ENCODE measurements at regions not wholly inside any gene's neighbourhood (a gene's known extent, or its start where the extent isn't known, plus 50 kb on each side); places are given as distances from the start of the nearest gene placed in this dataset.

DNA sequence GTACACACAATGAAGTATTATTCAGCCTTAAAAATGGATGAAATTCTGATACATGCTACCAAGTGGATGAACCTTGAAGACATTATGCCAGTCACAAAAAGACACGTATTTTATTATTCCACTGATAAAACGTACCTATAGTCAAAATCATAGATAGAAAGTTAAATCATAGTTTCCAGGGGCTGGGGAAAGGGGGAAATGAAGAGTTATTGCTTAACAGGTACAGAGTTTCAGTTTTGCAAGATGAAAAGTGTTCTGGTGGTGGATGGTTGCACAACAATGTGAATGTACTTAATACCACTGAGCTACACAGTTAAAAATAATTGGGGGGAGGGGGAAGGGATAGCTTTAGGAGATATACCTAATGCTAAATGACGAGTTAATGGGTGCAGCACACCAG, 63.5 kb upstream of the FOXN2 start:
- Histone ChIP-seq H3K36me3 (ENCODE audit: insufficient read depth, low read depth, low read length) (no peaks in the 10 kb centered on the region), H3K27ac (ENCODE audit: low read length) (no peak overlapping the region), H3K27me3 (ENCODE audit: insufficient read depth, low read length) (no peaks in the 10 kb centered on the region), H3K4me3 (ENCODE audit: low read length) (no peak overlapping the region), H3K9me3 (ENCODE audit: insufficient read depth, low read depth, low read length) (no peaks in the 10 kb centered on the region), H3K4me1 (ENCODE audit: insufficient read depth, low read length) (peaks cover 5% of the 10 kb centered on the region), H3K9ac (ENCODE audit: low read depth, low read length) (no peak overlapping the region)

- H3K4me1 ChIP-seq (ENCODE audit: insufficient read depth, low read length): peaks cover 5% of the 10 kb centered on the region
- no peak overlapping the region for H3K27ac ChIP-seq (ENCODE audit: low read length)
- H3K27me3 ChIP-seq (ENCODE audit: insufficient read depth, low read length): no peaks in the 10 kb centered on the region
- H3K9ac ChIP-seq (ENCODE audit: low read depth, low read length): no peak overlapping the region
- no peaks in the 10 kb centered on the region for H3K9me3 ChIP-seq (ENCODE audit: insufficient read depth, low read depth, low read length)
- no peaks in the 10 kb centered on the region for H3K36me3 ChIP-seq (ENCODE audit: insufficient read depth, low read depth, low read length)
- H3K4me3 ChIP-seq (ENCODE audit: low read length): no peak overlapping the region
These were observed 62.9 kb upstream of the FOXN2 start for GRCh38 chr2:48251437-48252148.

DNA sequence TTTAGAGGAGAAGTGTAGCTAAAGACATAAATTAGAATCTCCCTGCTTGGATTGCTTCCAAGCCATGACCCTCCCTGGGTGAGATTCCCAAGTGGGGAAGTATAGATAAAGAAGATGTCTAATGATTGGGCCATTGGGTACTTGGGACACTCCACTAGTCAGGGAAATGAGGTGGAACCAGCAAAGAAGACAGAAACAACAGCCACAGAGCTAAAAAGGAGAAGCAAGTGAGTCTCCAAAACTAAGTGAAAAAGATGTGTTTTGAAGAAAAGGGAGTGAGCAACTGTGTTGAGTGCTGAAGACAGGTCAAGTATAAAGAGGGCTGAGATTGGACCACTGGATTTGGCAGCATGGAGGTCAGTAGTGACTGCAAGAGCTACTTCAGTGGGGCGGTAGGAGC, 61.2 kb upstream of the FOXN2 start:
- H3K4me1 ChIP-seq (ENCODE audit: insufficient read depth, low read length): peaks cover 5% of the 10 kb centered on the region
- no peaks in the 10 kb centered on the region for H3K36me3 ChIP-seq (ENCODE audit: insufficient read depth, low read depth, low read length)
- H3K9me3 ChIP-seq (ENCODE audit: insufficient read depth, low read depth, low read length): no peaks in the 10 kb centered on the region
- H3K9ac ChIP-seq (ENCODE audit: low read depth, low read length): no peak overlapping the region
- H3K27me3 ChIP-seq (ENCODE audit: insufficient read depth, low read length): no peaks in the 10 kb centered on the region
- H3K27ac ChIP-seq (ENCODE audit: low read length): no peak overlapping the region
- no peak overlapping the region for H3K4me3 ChIP-seq (ENCODE audit: low read length)

- Histone ChIP-seq H3K27me3 (ENCODE audit: insufficient read depth, low read length) (no peaks in the 10 kb centered on the region), H3K4me1 (ENCODE audit: insufficient read depth, low read length) (no peaks in the 10 kb centered on the region), H3K36me3 (ENCODE audit: insufficient read depth, low read depth, low read length) (no peaks in the 10 kb centered on the region)
These were observed 59.6 kb upstream of the FOXN2 start for GRCh38 chr2:48254839-48255238.

GRCh38 chr2:48257456-48257855, 57.0 kb upstream of the FOXN2 start:
- Histone ChIP-seq H3K4me3 (ENCODE audit: low read length) (no peak overlapping the region), H3K27ac (ENCODE audit: low read length) (no peak overlapping the region), H3K9me3 (ENCODE audit: insufficient read depth, low read depth, low read length) (no peaks in the 10 kb centered on the region), H3K36me3 (ENCODE audit: insufficient read depth, low read depth, low read length) (no peaks in the 10 kb centered on the region), H3K4me1 (ENCODE audit: insufficient read depth, low read length) (no peaks in the 10 kb centered on the region), H3K27me3 (ENCODE audit: insufficient read depth, low read length) (no peaks in the 10 kb centered on the region), H3K9ac (ENCODE audit: low read depth, low read length) (no peak overlapping the region)

More at GRCh38 chr2:48254839-48255238, 59.6 kb upstream of the FOXN2 start:
- H3K9me3 ChIP-seq (ENCODE audit: insufficient read depth, low read depth, low read length): no peaks in the 10 kb centered on the region
- no peak overlapping the region for H3K27ac ChIP-seq (ENCODE audit: low read length)
- H3K4me3 ChIP-seq (ENCODE audit: low read length): no peak overlapping the region
- no peak overlapping the region for H3K9ac ChIP-seq (ENCODE audit: low read depth, low read length)

DNA sequence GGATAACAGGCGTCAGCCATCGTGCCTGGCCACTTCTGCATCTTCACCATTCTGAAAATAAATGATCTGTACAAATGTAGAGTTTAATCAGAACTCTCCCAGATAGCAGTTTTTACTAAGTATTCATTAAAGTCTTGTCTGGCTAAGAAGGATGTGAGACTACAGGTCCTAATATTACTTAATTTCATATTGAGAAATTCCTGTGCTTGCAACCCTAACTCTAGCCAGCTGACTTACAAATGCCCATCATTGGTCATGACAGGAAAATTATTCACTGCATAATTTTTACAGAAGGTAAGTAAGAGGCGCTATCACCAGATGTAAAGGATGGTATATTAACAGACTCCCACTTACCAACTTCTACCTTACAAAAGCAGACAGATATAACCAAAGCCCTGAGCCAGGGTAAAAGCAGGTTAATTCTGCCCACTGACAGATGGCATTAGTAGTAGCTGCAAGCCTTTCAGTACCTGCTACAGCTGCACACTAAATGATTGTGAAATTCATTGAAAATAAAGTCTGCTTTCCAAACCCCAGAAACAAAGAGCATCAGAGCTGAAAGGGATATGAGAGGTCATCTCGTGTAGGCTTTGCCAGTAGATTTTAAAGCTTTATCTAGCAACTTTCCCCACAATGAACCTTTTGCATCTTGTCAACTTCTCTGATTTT, 55.9 kb upstream of the FOXN2 start:
- Histone ChIP-seq H3K9me3 (ENCODE audit: insufficient read depth, low read depth, low read length) (no peaks in the 10 kb centered on the region), H3K27ac (ENCODE audit: low read length) (no peak overlapping the region), H3K9ac (ENCODE audit: low read depth, low read length) (no peak overlapping the region), H3K36me3 (ENCODE audit: insufficient read depth, low read depth, low read length) (no peaks in the 10 kb centered on the region), H3K27me3 (ENCODE audit: insufficient read depth, low read length) (no peaks in the 10 kb centered on the region), H3K4me3 (ENCODE audit: low read length) (no peak overlapping the region), H3K4me1 (ENCODE audit: insufficient read depth, low read length) (no peaks in the 10 kb centered on the region)

DNA sequence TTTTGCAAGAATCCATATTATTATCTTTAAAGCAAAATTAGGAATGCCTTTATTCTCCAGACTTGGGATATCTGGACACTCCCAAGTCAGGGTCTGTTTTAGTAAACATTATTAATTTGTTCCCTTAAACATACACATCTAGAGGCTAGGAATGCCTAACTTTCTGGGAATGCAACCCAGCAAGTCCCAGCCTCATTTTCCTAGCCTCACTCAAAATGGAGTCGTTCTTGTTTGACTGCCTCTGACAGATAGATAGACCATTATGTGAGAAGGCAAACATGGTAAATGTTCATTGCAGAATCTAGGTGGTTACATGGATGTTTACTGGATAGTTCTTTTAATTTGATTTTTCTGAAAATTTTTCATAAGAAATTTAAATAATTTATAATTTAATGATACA, 54.7 kb upstream of the FOXN2 start:
- Histone ChIP-seq H3K4me3 (ENCODE audit: low read length) (no peak overlapping the region), H3K27me3 (ENCODE audit: insufficient read depth, low read length) (no peaks in the 10 kb centered on the region), H3K4me1 (ENCODE audit: insufficient read depth, low read length) (no peaks in the 10 kb centered on the region)

DNA sequence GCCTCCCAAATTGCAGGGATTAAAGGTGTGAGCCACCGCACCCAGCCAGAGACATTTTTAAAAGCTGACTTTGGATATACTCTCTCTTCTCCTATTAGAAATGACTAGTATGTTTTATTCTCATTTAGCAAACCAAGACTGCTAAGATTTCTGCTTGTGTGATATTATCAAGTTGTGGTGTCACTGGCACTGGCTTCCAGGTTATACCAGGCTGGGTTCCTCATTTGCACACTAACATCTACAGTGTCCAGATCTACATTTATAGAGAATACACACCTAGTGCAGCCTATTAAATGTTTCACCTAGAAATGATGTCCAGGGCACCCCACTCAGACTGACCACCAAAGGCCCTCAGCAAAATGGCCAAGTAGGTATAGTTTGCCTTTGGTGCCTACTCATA, 49.9 kb upstream of the FOXN2 start:
- H3K27me3 ChIP-seq (ENCODE audit: insufficient read depth, low read length): no peaks in the 10 kb centered on the region
- H3K9me3 ChIP-seq (ENCODE audit: insufficient read depth, low read depth, low read length): no peaks in the 10 kb centered on the region
- no peak overlapping the region for H3K4me3 ChIP-seq (ENCODE audit: low read length)
- H3K27ac ChIP-seq (ENCODE audit: low read length): no peak overlapping the region
- H3K4me1 ChIP-seq (ENCODE audit: insufficient read depth, low read length): 0 out of 2 replicates have a peak, but pooled peaks cover 4% of the 10 kb centered on the region
- H3K9ac ChIP-seq (ENCODE audit: low read depth, low read length): no peak overlapping the region
- no peaks in the 10 kb centered on the region for H3K36me3 ChIP-seq (ENCODE audit: insufficient read depth, low read depth, low read length)

More for the DNA sequence above, 54.7 kb upstream of the FOXN2 start:
- H3K36me3 ChIP-seq (ENCODE audit: insufficient read depth, low read depth, low read length): no peaks in the 10 kb centered on the region
- no peak overlapping the region for H3K9ac ChIP-seq (ENCODE audit: low read depth, low read length)
- no peaks in the 10 kb centered on the region for H3K9me3 ChIP-seq (ENCODE audit: insufficient read depth, low read depth, low read length)
- no peak overlapping the region for H3K27ac ChIP-seq (ENCODE audit: low read length)

All from iPS-20b (cell line).